Activated CD4-positive, alpha-beta memory T cell treated with anti-CD3 and anti-CD28 coated beads for 36 hours (primary cell): ENCODE measurements at regions not wholly inside any gene's neighbourhood (a gene's known extent, or its start where the extent isn't known, plus 50 kb on each side); places are given as distances from the start of the nearest gene placed in this dataset.

Experiments used
- CTCF ChIA-PET: fragments of 350-600 bp; sonication (Branson Sonifier 250); formaldehyde crosslinking; loops from one replicate; lab custom pipeline; 2021; ENCODE audit warnings: antibody characterized with exemption, inconsistent platforms; lab: Charles Lee
- POLR2A ChIA-PET: fragments of 350-600 bp; sonication (Branson Sonifier 250); formaldehyde crosslinking; loops from one replicate; lab custom pipeline; 2021; ENCODE audit warnings: antibody characterized with exemption; lab: Charles Lee
- DNase-seq: peaks from one replicate; pipeline ENCODE4 v3.0.0-alpha.2; 2020
- H3K27ac Mint-ChIP-seq: one replicate; pipeline ENCODE4 v1.8.0; 2021; ENCODE audit warnings: mixed read lengths
- H3K27me3 Mint-ChIP-seq: one replicate; pipeline ENCODE4 v1.8.0; 2021; ENCODE audit warnings: mixed read lengths
- H3K36me3 Mint-ChIP-seq: one replicate; pipeline ENCODE4 v1.8.0; 2021; ENCODE audit warnings: mixed read lengths
- H3K4me1 Mint-ChIP-seq: one replicate; pipeline ENCODE4 v1.8.0; 2021; ENCODE audit warnings: low read depth, mixed read lengths
- H3K4me3 Mint-ChIP-seq: one replicate; pipeline ENCODE4 v1.8.0; 2021; ENCODE audit warnings: mild to moderate bottlenecking, mixed read lengths
- H3K9me3 Mint-ChIP-seq: one replicate; pipeline ENCODE4 v1.8.0; 2021; ENCODE audit warnings: mixed read lengths
- intact Hi-C: fragments of 100-400 bp; cut with micrococcal nuclease; formaldehyde crosslinking; loops from one replicate; pipeline ENCODE4 v1.15.1; 2023

DNA sequence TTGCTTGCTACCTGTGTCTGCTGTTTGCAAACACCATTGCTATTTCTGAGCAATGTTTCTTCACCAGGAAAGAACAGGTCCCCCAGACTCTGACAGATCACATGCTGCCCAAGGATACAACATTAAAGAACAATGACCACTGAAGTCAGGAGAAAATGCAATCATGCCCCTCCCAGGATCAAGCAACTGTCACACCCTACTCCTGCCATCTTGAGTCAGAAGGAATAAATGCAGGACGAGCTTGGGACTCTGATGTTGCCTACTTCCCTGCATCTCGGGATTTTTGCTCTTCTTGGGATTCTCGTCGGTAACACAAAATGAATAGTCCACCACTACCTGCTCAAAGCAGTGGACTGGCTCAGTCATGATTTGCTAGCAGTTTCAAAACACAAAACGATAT lies 490.6 kb downstream of the COG6 start:
- Mint-ChIP-seq H3K4me1 (peaks cover 61% of the 10 kb centered on the region), H3K36me3 (no peaks in the 10 kb centered on the region), H3K27me3 (no peaks in the 10 kb centered on the region), H3K9me3 (no peaks in the 10 kb centered on the region), H3K27ac (peak overlapping the region; percentile 9), H3K4me3 (no peak overlapping the region)
- intact Hi-C loops: loop anchor here (1.0 to 5.0 kb wide), 3 partner anchors 41 to 371 kb away; no protein-coding TSS in a partner anchor
- POLR2A ChIA-PET: interaction anchor here (1.1 to 1.3 kb wide), 2 partner anchors 43 to 60 kb away, joined by 4 read pairs; no protein-coding TSS in a partner anchor
- DNase-seq: no peak
- CTCF ChIA-PET: interaction anchor here (0.9 to 2.1 kb wide), 3 partner anchors 10 to 77 kb away, joined by 3 to 11 read pairs (median 5); no protein-coding TSS in a partner anchor

DNA sequence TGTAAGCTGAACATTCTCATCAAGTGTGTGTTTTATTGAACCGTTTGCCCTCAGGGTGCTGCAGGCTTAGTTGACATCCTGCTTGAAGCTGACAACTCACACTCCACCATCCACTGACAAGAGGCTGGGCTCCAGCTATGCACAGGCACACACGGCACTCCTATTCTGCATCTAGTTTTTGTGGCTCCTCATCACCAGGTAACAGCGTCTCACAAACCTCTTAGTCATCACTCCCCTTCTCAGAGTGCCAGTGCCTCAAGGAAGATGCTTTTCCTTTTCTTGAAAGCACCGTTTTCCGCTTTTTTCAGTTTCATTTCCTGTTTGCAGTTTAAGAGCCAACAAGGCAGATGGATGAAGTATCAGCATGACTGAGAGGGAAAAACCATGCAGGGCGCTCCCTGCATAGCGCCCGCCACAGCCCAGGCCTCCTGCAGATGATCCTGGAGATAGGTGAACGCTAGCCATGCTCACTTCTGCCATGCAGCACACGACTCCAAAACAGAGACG lies 491.2 kb downstream of the COG6 start:
- Mint-ChIP-seq H3K36me3 (no peaks in the 10 kb centered on the region), H3K4me1 (peaks cover 61% of the 10 kb centered on the region), H3K9me3 (no peaks in the 10 kb centered on the region), H3K4me3 (no peak overlapping the region), H3K27ac (peak overlapping the region; percentile 9), H3K27me3 (no peaks in the 10 kb centered on the region)
- CTCF ChIA-PET: interaction anchor here (0.9 to 2.0 kb wide), 3 partner anchors 11 to 85 kb away, joined by 3 to 5 read pairs (median 3); no protein-coding TSS in a partner anchor
- POLR2A ChIA-PET: interaction anchor here (1.0 to 1.1 kb wide), 2 partner anchors 17 to 44 kb away, joined by 3 to 4 read pairs; no protein-coding TSS in a partner anchor
- intact Hi-C loops: loop anchor here (1.0 to 5.0 kb wide), 3 partner anchors 41 to 371 kb away; no protein-coding TSS in a partner anchor
- peak; percentile 66 for DNase-seq

DNA sequence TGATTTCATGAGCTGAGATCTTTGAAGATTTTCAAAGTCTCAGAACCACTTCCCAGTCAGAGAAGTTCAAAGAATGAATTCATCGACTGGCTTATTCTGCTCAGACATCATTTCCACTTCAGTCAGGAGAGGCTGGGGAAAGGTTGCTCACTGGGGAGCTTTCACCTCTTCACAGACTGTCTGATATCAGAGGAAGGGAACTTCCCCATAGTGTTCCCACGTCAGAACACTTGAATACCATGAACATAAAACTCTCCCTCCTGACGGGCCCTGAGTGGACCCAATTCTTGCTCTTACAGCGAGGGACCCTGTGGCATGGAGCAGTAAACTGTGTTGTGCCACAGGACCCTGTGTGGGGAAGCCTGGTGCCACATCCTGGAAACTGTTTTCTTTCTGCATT lies 492.6 kb downstream of the COG6 start:
- DNase-seq: peak; percentile 56
- POLR2A ChIA-PET: interaction anchor here (1.1 kb wide), 1 partner anchor 39 kb away, joined by 4 read pairs; no protein-coding TSS in a partner anchor
- Mint-ChIP-seq H3K9me3 (no peaks in the 10 kb centered on the region), H3K27ac (peak overlapping the region; percentile 68), H3K36me3 (no peaks in the 10 kb centered on the region), H3K4me1 (peaks cover 64% of the 10 kb centered on the region), H3K27me3 (no peaks in the 10 kb centered on the region), H3K4me3 (no peak overlapping the region)
- intact Hi-C loops: loop anchor here (2.0 to 5.0 kb wide), 5 partner anchors 23 to 369 kb away; no protein-coding TSS in a partner anchor
- CTCF ChIA-PET: interaction anchor here (1.0 to 1.3 kb wide), 2 partner anchors 46 to 87 kb away, joined by 3 read pairs; no protein-coding TSS in a partner anchor

DNA sequence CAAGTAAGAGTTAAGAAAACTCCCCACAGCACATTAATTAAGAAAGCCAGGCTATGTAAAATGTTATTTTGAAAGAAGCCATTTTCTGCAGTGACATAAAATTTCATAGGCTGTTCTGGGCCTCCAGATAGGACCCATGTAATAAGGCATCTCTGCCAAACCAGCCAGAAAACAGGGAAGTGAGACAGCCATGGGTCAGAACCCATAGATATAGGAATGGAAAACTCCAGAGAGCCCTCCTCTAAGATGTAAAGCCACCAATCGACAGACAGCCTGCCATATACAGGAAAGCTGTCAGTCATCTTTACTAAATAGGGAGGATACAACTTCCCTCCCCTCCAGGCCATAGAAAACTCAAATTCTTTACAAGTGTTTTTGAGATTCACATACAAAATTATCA lies 493.3 kb downstream of the COG6 start:
- no peaks in the 10 kb centered on the region for H3K27me3 Mint-ChIP-seq
- H3K4me1 Mint-ChIP-seq: peaks cover 69% of the 10 kb centered on the region
- ChIA-PET POLR2A (interaction anchor here (0.7 kb wide), 1 partner anchor 47 kb away, joined by 3 read pairs; no protein-coding TSS in a partner anchor), CTCF (interaction anchor here (1.4 kb wide), 1 partner anchor 79 kb away, joined by 4 read pairs; no protein-coding TSS in a partner anchor)
- no peaks in the 10 kb centered on the region for H3K36me3 Mint-ChIP-seq
- no peak overlapping the region for H3K4me3 Mint-ChIP-seq
- no peak overlapping the region for H3K27ac Mint-ChIP-seq
- H3K9me3 Mint-ChIP-seq: no peaks in the 10 kb centered on the region
- DNase-seq: no peak
- intact Hi-C loops: loop anchor here (2.0 to 5.0 kb wide), 5 partner anchors 22 to 369 kb away; no protein-coding TSS in a partner anchor

DNA sequence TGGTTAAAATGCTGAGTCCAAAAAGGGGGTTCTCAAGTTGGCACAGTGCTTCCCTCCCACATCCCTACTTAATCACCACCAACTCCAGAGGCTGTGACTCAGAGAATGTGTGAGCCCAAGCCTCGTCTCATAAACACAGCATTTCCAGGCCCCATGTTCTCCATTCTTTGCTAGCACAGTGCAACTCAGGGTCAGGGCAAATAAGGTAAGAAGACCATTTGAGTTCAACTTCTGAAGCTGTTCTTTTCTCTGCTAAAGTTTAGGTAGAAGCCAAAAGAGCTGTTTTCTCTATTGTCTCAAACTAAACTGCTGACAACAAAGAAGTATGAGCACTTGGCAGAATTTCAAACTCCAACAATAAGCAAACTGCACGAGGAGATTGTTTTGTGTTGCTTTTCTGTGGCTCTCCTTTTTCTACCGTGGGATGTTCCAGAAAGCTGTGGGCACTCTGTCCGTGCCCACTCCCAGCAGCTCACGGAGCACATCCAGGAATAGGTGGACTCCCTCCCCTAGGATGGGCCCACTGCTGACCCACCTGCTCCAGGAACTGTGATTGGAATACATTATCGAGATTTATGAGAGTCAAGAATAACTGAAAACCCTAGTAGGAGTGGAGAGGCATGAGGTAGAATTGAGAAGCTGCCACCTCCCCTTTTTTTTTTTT lies 494.3 kb downstream of the COG6 start:
- intact Hi-C loops: loop anchor here (2.0 to 5.0 kb wide), 5 partner anchors 21 to 368 kb away; no protein-coding TSS in a partner anchor
- ChIA-PET CTCF (interaction anchor here (0.6 to 1.4 kb wide), 2 partner anchors 80 to 508 kb away, joined by 4 read pairs; no protein-coding TSS in a partner anchor), POLR2A (no interaction called here)
- DNase-seq: no peak
- no peaks in the 10 kb centered on the region for H3K27me3 Mint-ChIP-seq
- H3K4me1 Mint-ChIP-seq: peaks cover 62% of the 10 kb centered on the region
- H3K9me3 Mint-ChIP-seq: no peaks in the 10 kb centered on the region
- H3K36me3 Mint-ChIP-seq: no peaks in the 10 kb centered on the region
- H3K4me3 Mint-ChIP-seq: no peak overlapping the region
- H3K27ac Mint-ChIP-seq: peak overlapping the region; percentile 18

DNA sequence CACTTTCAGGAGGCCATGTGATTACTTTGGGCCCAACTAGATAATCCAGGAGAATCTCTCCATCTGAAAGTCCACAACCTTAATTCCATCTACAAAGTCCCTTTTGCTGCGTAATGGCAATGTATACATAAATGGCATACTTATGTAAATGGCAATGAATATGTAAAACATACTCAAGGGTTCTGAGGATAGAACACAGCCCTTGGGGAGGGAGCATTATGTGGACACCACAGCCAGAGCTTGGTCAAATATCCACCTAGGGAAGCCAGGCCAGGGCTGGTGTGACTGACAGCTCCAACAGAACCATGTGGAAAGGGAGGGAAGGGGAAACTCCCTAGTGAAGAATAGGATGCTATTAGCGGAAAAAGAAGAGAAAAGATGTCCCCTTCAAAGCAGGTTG lies 496.2 kb downstream of the COG6 start:
- H3K36me3 Mint-ChIP-seq: no peaks in the 10 kb centered on the region
- no peaks in the 10 kb centered on the region for H3K9me3 Mint-ChIP-seq
- DNase-seq: no peak
- intact Hi-C loops: no loop called here
- no peak overlapping the region for H3K4me3 Mint-ChIP-seq
- no peaks in the 10 kb centered on the region for H3K27me3 Mint-ChIP-seq
- CTCF ChIA-PET: no interaction called here
- peaks cover 43% of the 10 kb centered on the region for H3K4me1 Mint-ChIP-seq
- POLR2A ChIA-PET: no interaction called here
- H3K27ac Mint-ChIP-seq: no peak overlapping the region

DNA sequence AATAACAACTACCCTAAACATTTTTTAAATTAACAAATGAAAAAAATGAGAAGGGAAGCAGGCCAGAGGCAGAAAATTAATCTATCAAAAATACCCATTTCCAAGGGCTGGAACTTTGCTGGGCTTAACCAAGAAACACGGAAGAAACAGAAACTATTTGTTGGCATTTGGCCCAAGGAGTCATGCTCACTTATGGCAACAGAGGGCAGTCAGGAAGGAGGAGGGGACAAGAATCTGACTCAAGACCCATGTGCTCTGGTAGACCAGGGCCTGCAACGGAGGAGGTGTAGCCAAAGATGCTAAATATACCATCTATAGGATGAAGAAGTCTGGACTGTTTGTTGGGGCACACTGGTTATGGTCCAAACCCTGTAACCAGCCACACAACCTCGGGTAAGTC lies 496.7 kb downstream of the COG6 start:
- H3K4me1 Mint-ChIP-seq: peaks cover 39% of the 10 kb centered on the region
- CTCF ChIA-PET: no interaction called here
- POLR2A ChIA-PET: no interaction called here
- DNase-seq: no peak
- H3K9me3 Mint-ChIP-seq: no peaks in the 10 kb centered on the region
- H3K27ac Mint-ChIP-seq: no peak overlapping the region
- H3K36me3 Mint-ChIP-seq: no peaks in the 10 kb centered on the region
- H3K4me3 Mint-ChIP-seq: no peak overlapping the region
- H3K27me3 Mint-ChIP-seq: no peaks in the 10 kb centered on the region
- intact Hi-C loops: no loop called here

DNA sequence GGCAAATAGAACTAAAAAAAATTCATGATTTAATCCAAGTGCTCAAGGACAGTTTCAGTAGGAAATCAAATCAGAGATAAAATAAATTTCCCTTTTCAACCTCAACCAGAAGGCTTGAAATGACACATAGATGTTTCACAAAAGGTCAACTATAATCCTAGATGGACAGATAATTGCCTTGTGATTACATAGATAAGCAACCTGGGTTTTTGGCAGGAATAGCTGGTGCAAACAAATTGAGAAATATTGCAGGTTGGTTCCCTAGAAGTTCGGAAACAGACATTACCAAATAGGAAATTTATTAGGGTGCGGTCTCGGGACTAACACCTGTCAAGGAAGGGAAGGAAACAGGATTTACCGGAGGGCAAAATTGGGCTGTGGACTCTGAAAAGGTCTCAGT lies 497.5 kb downstream of the COG6 start:
- Mint-ChIP-seq H3K9me3 (no peaks in the 10 kb centered on the region), H3K4me1 (peaks cover 32% of the 10 kb centered on the region), H3K27ac (no peak overlapping the region), H3K4me3 (no peak overlapping the region), H3K36me3 (no peaks in the 10 kb centered on the region), H3K27me3 (no peaks in the 10 kb centered on the region)
- intact Hi-C loops: no loop called here
- no peak for DNase-seq
- CTCF ChIA-PET: no interaction called here
- POLR2A ChIA-PET: no interaction called here

DNA sequence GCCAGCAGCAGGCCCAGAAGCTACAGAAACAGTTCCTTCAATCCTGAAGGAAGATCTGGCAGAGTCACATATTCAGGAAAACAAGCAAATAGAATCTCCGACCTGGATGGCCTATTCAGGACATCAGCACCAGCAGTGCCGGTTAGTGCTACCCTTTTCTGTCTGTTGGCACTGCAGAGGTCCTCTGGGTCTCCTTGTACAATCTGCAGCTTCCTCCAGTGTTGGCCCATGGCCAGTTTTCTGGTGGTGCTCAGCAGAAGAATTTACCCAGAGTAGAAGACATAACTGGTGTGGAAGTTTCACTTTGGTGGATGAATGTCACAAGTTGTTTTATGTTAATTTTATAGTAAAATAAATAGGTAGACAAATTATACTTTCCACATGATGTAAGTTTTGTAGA lies 498.1 kb downstream of the COG6 start:
- ChIA-PET POLR2A (no interaction called here), CTCF (no interaction called here)
- no peak for DNase-seq
- Mint-ChIP-seq H3K27ac (no peak overlapping the region), H3K4me3 (no peak overlapping the region), H3K4me1 (peaks cover 29% of the 10 kb centered on the region), H3K36me3 (no peaks in the 10 kb centered on the region), H3K27me3 (no peaks in the 10 kb centered on the region), H3K9me3 (no peaks in the 10 kb centered on the region)
- intact Hi-C loops: no loop called here

DNA sequence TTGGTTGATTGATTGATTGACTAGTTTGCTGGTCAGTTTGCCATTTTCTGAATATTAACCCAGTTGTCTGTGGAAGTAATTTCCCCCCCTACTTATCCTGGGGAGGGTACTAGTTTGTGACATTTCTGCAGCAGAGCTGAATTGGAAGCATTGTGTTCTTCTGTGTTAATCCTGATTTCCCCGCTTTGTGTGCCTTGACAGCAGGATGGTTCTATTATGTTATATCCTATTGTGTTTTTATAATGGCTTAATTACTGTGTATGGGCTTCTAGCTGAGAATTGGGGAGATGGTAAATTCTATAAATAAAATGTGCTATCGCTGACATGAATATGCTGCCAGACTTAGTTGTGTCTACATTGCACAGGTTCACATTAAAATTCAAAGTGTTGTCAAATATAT lies 499.7 kb downstream of the COG6 start:
- no peaks in the 10 kb centered on the region for H3K9me3 Mint-ChIP-seq
- no peak overlapping the region for H3K4me3 Mint-ChIP-seq
- POLR2A ChIA-PET: no interaction called here
- no peak for DNase-seq
- intact Hi-C loops: no loop called here
- H3K36me3 Mint-ChIP-seq: no peaks in the 10 kb centered on the region
- peaks cover 17% of the 10 kb centered on the region for H3K4me1 Mint-ChIP-seq
- H3K27me3 Mint-ChIP-seq: no peaks in the 10 kb centered on the region
- H3K27ac Mint-ChIP-seq: no peak overlapping the region
- CTCF ChIA-PET: no interaction called here

DNA sequence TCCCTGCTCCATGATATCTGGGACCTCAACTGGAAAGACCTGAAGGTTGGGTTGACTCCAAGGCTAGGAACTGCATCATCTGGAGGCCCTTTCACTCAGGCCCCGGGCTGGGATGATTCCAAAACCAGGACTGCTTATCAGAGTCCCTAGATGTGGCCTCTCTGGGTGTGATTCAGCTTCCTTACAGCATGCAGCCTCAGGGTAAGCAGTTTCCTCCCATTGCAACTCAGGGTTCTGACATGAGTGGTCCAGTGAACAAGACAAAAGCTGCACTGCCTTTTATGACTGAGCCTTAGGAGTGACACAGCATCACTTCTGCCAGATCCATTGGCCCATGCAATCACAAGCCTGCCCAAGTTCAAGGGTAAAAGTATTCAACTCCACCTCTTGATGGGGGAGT lies 502.8 kb downstream of the COG6 start:
- Mint-ChIP-seq H3K4me1 (peaks cover 16% of the 10 kb centered on the region), H3K36me3 (no peaks in the 10 kb centered on the region), H3K9me3 (no peaks in the 10 kb centered on the region), H3K27me3 (no peaks in the 10 kb centered on the region), H3K27ac (no peak overlapping the region), H3K4me3 (no peak overlapping the region)
- peak; percentile 50 for DNase-seq
- intact Hi-C loops: no loop called here
- ChIA-PET POLR2A (no interaction called here), CTCF (no interaction called here)

DNA sequence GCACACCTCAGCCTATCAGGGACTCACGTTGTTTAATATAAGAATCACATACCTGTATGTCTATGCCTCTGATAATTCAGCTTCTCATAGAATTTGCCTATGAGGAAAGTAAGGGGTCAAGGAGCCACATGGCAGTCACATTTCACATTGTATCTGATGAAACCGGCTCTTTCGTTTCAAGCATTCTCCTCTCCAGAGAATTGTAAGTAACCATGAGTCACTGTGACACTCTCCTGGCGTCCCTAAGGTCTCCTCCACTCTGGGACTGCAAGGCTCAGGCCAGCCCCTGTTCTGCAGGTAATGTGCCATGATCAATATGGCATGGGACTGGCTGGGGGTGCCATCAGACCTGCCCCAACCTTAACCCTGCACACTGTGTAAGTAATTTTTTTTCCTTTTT lies 503.3 kb downstream of the COG6 start:
- Mint-ChIP-seq H3K4me1 (peaks cover 12% of the 10 kb centered on the region), H3K4me3 (no peak overlapping the region), H3K9me3 (no peaks in the 10 kb centered on the region), H3K27ac (no peak overlapping the region), H3K36me3 (no peaks in the 10 kb centered on the region), H3K27me3 (no peaks in the 10 kb centered on the region)
- DNase-seq: no peak
- POLR2A ChIA-PET: no interaction called here
- intact Hi-C loops: no loop called here
- CTCF ChIA-PET: no interaction called here
